GM12878 (cell line): ENCODE measurements at regions not wholly inside any gene's neighbourhood (a gene's known extent, or its start where the extent isn't known, plus 50 kb on each side); places are given as distances from the start of the nearest gene placed in this dataset.

Experiments
- ATAC-seq: fragments of 200-7000 bp; cut with Tn5 transposase; 3 replicates; pipeline ENCODE4 v1.9.1; 2020; ENCODE audit warnings: mild to moderate bottlenecking, moderate library complexity
- BruUV-seq: library from RNA; stranded (reverse); fragments of 400-500 nt; replicated peaks from 2 replicates; lab custom pipeline; 2021; lab: Mats Ljungman, UMichigan
- CTCF ChIA-PET: fragments of 300-600 bp; sonication (Branson Sonifier 250); formaldehyde crosslinking; extraction: SDS; loops from one replicate; lab custom pipeline; 2021; ENCODE audit warnings: inconsistent platforms; lab: Yijun Ruan, JAX
- POLR2A ChIA-PET: fragments of 350-600 bp; formaldehyde crosslinking; extraction: SDS; loops from one replicate; lab custom pipeline; 2021; ENCODE audit warnings: inconsistent platforms; lab: Charles Lee
- RAD21 ChIA-PET: fragments of 300-600 bp; sonication (Branson Sonifier 250); formaldehyde crosslinking; loops from one replicate; lab custom pipeline; 2023; ENCODE audit warnings: antibody characterized with exemption; ENCODE audit not compliant: unreplicated experiment; lab: Charles Lee
- SMC1A ChIA-PET: fragments of 300-600 bp; sonication (Branson Sonifier 250); formaldehyde crosslinking; loops from one replicate; lab custom pipeline; 2023; ENCODE audit not compliant: unreplicated experiment, uncharacterized antibody; lab: Charles Lee
- DNase-seq: peaks from one replicate; pipeline ENCODE4 v3.0.0-alpha.2; 2011; ENCODE audit warnings: low read depth, low spot score
- FAIRE-seq: peaks from 3 replicates; lab custom pipeline; 2011; peaks lifted over from hg19 to GRCh38; lab: Jason Lieb, UNC
- H2AFZ ChIP-seq: 2 replicates; pipeline ENCODE4 v1.6.0; 2011; ENCODE audit warnings: low read depth, low read length, control low read depth; ENCODE audit not compliant: control insufficient read depth
- H3K27ac ChIP-seq: 2 replicates; pipeline ENCODE4 v1.5.1; 2011; ENCODE audit warnings: control low read depth; ENCODE audit not compliant: control insufficient read depth, insufficient read depth
- H3K27me3 ChIP-seq, 2 experiments: replicated peaks in 1 of 2; 2 replicates each; pipeline versions ENCODE4 v1.6.0 to v1.6.1; 2011; ENCODE audit warnings: low read length in 1 of 2; ENCODE audit not compliant: control insufficient read depth in 2 of 2, insufficient read depth in 2 of 2
- H3K36me3 ChIP-seq, 2 experiments: 2 replicates each; pipeline ENCODE4 v1.5.1; 2011; ENCODE audit warnings: low read length in 1 of 2; ENCODE audit not compliant: control insufficient read depth in 2 of 2, insufficient read depth in 2 of 2
- H3K4me1 ChIP-seq: 2 replicates; pipeline ENCODE4 v1.6.1; 2011; ENCODE audit warnings: mild to moderate bottlenecking, low read length, moderate library complexity, mixed read lengths; ENCODE audit not compliant: control insufficient read depth, insufficient read depth
- H3K4me2 ChIP-seq: 2 replicates; pipeline ENCODE4 v1.6.0; 2011; ENCODE audit warnings: control low read depth; ENCODE audit not compliant: control insufficient read depth, insufficient read depth
- H3K4me3 ChIP-seq: fragments of 200-600 bp; sonication (generic); 2 replicates; pipeline ENCODE4 v1.5.1; 2016
- H3K79me2 ChIP-seq: 2 replicates; pipeline ENCODE4 v1.6.0; 2011; ENCODE audit warnings: low read length; ENCODE audit not compliant: control insufficient read depth, insufficient read depth
- H3K9ac ChIP-seq: 2 replicates; pipeline ENCODE4 v1.8.0; 2011; ENCODE audit warnings: low read length, control low read depth, mixed read lengths; ENCODE audit not compliant: control insufficient read depth, insufficient read depth
- H3K9me3 ChIP-seq: replicated peaks from 3 replicates; pipeline ENCODE4 v1.5.1; 2011; ENCODE audit warnings: mild to moderate bottlenecking, low read length; ENCODE audit not compliant: control insufficient read depth, insufficient read depth
- H4K20me1 ChIP-seq: 2 replicates; pipeline ENCODE4 v1.6.0; 2011; ENCODE audit not compliant: control insufficient read depth, insufficient read depth
- BCL3 ChIP-seq: IDR thresholded peaks from 2 replicates; pipeline ENCODE4 v1.6.1; 2011; ENCODE audit warnings: borderline replicate concordance, low read depth, mild to moderate bottlenecking, moderate library complexity, low read length; ENCODE audit not compliant: insufficient read depth, poor library complexity, severe bottlenecking
- KDM1A ChIP-seq: fragments of 200-600 bp; sonication (generic); IDR thresholded peaks from 2 replicates; pipeline ENCODE4 v1.6.1; 2016; ENCODE audit warnings: borderline replicate concordance
- SMAD5 ChIP-seq: IDR thresholded peaks from 2 replicates; pipeline ENCODE4 v1.6.1; 2016; ENCODE audit warnings: antibody characterized with exemption, low read depth
- SREBF2 ChIP-seq: IDR thresholded peaks from 2 replicates; pipeline ENCODE4 v1.6.1; 2012; ENCODE audit warnings: mild to moderate bottlenecking, low read length
- USF2 ChIP-seq: IDR thresholded peaks from 2 replicates; pipeline ENCODE4 v1.6.1; 2011; ENCODE audit warnings: low read depth, low read length, improper control_type of control experiment, borderline replicate concordance
- WGBS: methylation state at CpG from one replicate; pipeline ENCODE4 v1.1.6; 2016; ENCODE audit warnings: low lambda C conversion rate; ENCODE audit not compliant: insufficient replicate concordance, insufficient coverage; ENCODE audit errors: missing lambda C conversion rate; 5-methylcytosine and 5-hydroxymethylcytosine counted together
- in situ Hi-C: fragments of 300-500 bp; cut with MboI; formaldehyde crosslinking; loops from 9 replicates; pipeline ENCODE4 v1.14.3; 2018; ENCODE audit warnings: mixed read lengths
- intact Hi-C: fragments of 100-400 bp; cut with micrococcal nuclease; formaldehyde crosslinking; loops from one replicate; pipeline ENCODE4 v1.14.2; 2022; ENCODE audit not compliant: unreplicated experiment

- no peak overlapping the region for H3K4me2 ChIP-seq
- no peaks in the 10 kb centered on the region for H3K9me3 ChIP-seq
- ChIA-PET RAD21 (no interaction called here), CTCF (no interaction called here), SMC1A (no interaction called here), POLR2A (no interaction called here)
- no peak overlapping the region for H2AFZ ChIP-seq
- no peaks in the 10 kb centered on the region for H3K79me2 ChIP-seq
- no peaks in the 10 kb centered on the region for H3K4me1 ChIP-seq
- ATAC-seq (no peak), DNase-seq (no peak), FAIRE-seq (no peak)
- no peaks in the 10 kb centered on the region for H3K27me3 ChIP-seq
- intact Hi-C loops (no loop called here), in situ Hi-C loops (no loop called here)
- no peaks in the 10 kb centered on the region for H4K20me1 ChIP-seq
- no peak overlapping the region for H3K4me3 ChIP-seq
- H3K27ac ChIP-seq, result no peak overlapping the region
- TF ChIP-seq SMAD5 (no peak), USF2 (no peak), KDM1A (no peak), BCL3 (no peak)
- H3K36me3 ChIP-seq, result no peaks in the 10 kb centered on the region
- no TSS peak for BruUV-seq
- H3K9ac ChIP-seq, result no peak overlapping the region
These were observed 798.0 kb upstream of the MGAT4C start for GRCh38 chr12:87054226-87054625.

GRCh38 chr12:87051621-87052020, 795.4 kb upstream of the MGAT4C start:
- no peak for FAIRE-seq
- Histone ChIP-seq H3K9me3 (no peaks in the 10 kb centered on the region), H3K4me3 (no peak overlapping the region), H3K4me2 (no peak overlapping the region), H2AFZ (no peak overlapping the region), H3K27me3 (no peaks in the 10 kb centered on the region), H4K20me1 (no peaks in the 10 kb centered on the region), H3K4me1 (no peaks in the 10 kb centered on the region), H3K9ac (no peak overlapping the region), H3K79me2 (no peaks in the 10 kb centered on the region), H3K36me3 (no peaks in the 10 kb centered on the region), H3K27ac (no peak overlapping the region)
- intact Hi-C loops, result no loop called here
- SMC1A ChIA-PET, result no interaction called here
- no peak for TF ChIP-seq SREBF2
- CTCF ChIA-PET, result no interaction called here
- POLR2A ChIA-PET, result no interaction called here
- no TSS peak for BruUV-seq
- in situ Hi-C loops, result no loop called here
- RAD21 ChIA-PET, result no interaction called here
- DNase-seq, result no peak
- ATAC-seq, result no peak
- WGBS, result 5% methylated on average over 1 of the region's 1 CpG
